Loucy (cell line): ENCODE measurements at regions not wholly inside any gene's neighbourhood (a gene's known extent, or its start where the extent isn't known, plus 50 kb on each side); places are given as distances from the start of the nearest gene placed in this dataset.
"Not testable (repeated sequence)": the region's sequence is repeated elsewhere in the genome, so short reads cannot be mapped to it uniquely, and the experiment has no call there.

Experiments used
- H2AFZ ChIP-seq: fragments of 200-600 bp; sonication (generic); 2 replicates; pipeline ENCODE4 v1.6.0; 2016; ENCODE audit warnings: antibody characterized with exemption, mild to moderate bottlenecking, low read length, moderate library complexity
- H3F3A ChIP-seq: fragments of 200-600 bp; 2 replicates; pipeline ENCODE4 v1.6.0; 2016; ENCODE audit warnings: antibody characterized with exemption, low read depth, mild to moderate bottlenecking
- H3K27me3 ChIP-seq: fragments of 200-600 bp; sonication (generic); 2 replicates; pipeline ENCODE4 v1.6.1; 2014; ENCODE audit warnings: low read length, mild to moderate bottlenecking; ENCODE audit not compliant: insufficient read depth, poor library complexity, severe bottlenecking
- H3K36me3 ChIP-seq: fragments of 200-600 bp; sonication (generic); 2 replicates; pipeline ENCODE4 v1.6.1; 2016; ENCODE audit warnings: low read length; ENCODE audit not compliant: insufficient read depth
- H3K4me1 ChIP-seq: fragments of 200-600 bp; sonication (generic); 2 replicates; pipeline ENCODE4 v1.5.1; 2014; ENCODE audit warnings: low read length, mild to moderate bottlenecking; ENCODE audit not compliant: insufficient read depth, poor library complexity, severe bottlenecking
- H3K4me2 ChIP-seq: fragments of 200-600 bp; sonication (generic); 2 replicates; pipeline ENCODE4 v1.6.0; 2014; ENCODE audit warnings: antibody characterized with exemption, low read length, low read depth, mild to moderate bottlenecking; ENCODE audit not compliant: poor library complexity, severe bottlenecking
- H3K4me3 ChIP-seq: fragments of 200-600 bp; sonication (generic); 2 replicates; pipeline ENCODE4 v1.5.1; 2014; ENCODE audit warnings: low read length, mild to moderate bottlenecking, mixed read lengths; ENCODE audit not compliant: poor library complexity, severe bottlenecking
- H3K79me2 ChIP-seq: fragments of 200-600 bp; sonication (generic); 2 replicates; pipeline ENCODE4 v1.6.1; 2014; ENCODE audit warnings: low read length; ENCODE audit not compliant: insufficient read depth
- H3K9ac ChIP-seq: fragments of 200-600 bp; sonication (generic); 2 replicates; pipeline ENCODE4 v1.6.0; 2014; ENCODE audit warnings: mild to moderate bottlenecking, low read depth, low read length, moderate library complexity; ENCODE audit not compliant: poor library complexity, severe bottlenecking
- H3K9me2 ChIP-seq: fragments of 200-600 bp; sonication (generic); replicated peaks from 2 replicates; pipeline ENCODE4 v1.6.1; 2016; ENCODE audit warnings: low read depth, low read length, mixed read lengths
- H3K9me3 ChIP-seq: fragments of 200-600 bp; sonication (generic); 2 replicates; pipeline ENCODE4 v1.6.1; 2014; ENCODE audit warnings: mild to moderate bottlenecking, antibody characterized with exemption, low read length, low read depth; ENCODE audit not compliant: insufficient read depth
- H4K20me1 ChIP-seq: fragments of 200-600 bp; sonication (generic); 2 replicates; pipeline ENCODE4 v1.6.0; 2014; ENCODE audit warnings: antibody characterized with exemption, low read length, mild to moderate bottlenecking; ENCODE audit not compliant: insufficient read depth, poor library complexity, severe bottlenecking
- CTCF ChIP-seq: fragments of 200-600 bp; sonication (generic); conservative IDR thresholded peaks from 2 replicates; pipeline ENCODE4 v1.5.1; 2014; ENCODE audit warnings: mild to moderate bottlenecking, antibody characterized with exemption, low read length
- EZH2phosphoT487 ChIP-seq: fragments of 200-600 bp; IDR thresholded peaks from 2 replicates; pipeline ENCODE4 v1.6.1; 2018; ENCODE audit warnings: antibody characterized with exemption, mild to moderate bottlenecking, moderate library complexity, borderline replicate concordance

DNA sequence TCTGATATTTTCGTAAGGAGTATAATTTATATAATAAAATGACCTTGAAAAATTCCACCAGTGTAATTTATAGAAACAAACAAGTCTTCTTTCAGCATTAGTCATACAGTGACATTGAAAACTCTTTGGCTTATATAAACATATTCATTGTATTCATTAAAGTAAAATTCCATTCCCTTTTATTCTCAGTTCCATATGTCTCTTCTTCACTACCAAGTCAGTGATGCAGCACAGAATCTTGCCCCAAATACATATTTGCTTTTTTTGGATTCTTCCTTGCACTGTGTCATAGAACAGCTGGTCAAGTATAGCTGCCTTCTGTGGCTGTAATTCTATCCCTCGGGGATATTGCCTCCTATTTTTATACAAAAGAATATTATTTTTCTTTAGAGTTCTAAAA is 884.5 kb upstream of the POT1 start:
- Histone ChIP-seq H3K36me3 (no peaks in the 10 kb centered on the region), H3K9me3 (no peaks in the 10 kb centered on the region), H3K4me1 (no peaks in the 10 kb centered on the region), H3K4me3 (no peak overlapping the region), H3K9ac (no peak overlapping the region), H3F3A (no peaks in the 10 kb centered on the region), H4K20me1 (no peaks in the 10 kb centered on the region), H3K27me3 (no peaks in the 10 kb centered on the region), H2AFZ (no peak overlapping the region), H3K9me2 (no peaks in the 10 kb centered on the region), H3K4me2 (no peak overlapping the region), H3K79me2 (no peaks in the 10 kb centered on the region)
- TF ChIP-seq CTCF, result no peak
- no peak for TF ChIP-seq EZH2phosphoT487

- H3K27me3 ChIP-seq, H4K20me1 ChIP-seq, H3F3A ChIP-seq, H3K9ac ChIP-seq, H3K4me1 ChIP-seq, H3K9me3 ChIP-seq, H2AFZ ChIP-seq, H3K9me2 ChIP-seq, H3K79me2 ChIP-seq, H3K4me2 ChIP-seq, H3K36me3 ChIP-seq, H3K4me3 ChIP-seq: not testable (repeated sequence)
Observed at GRCh38 chr7:125806491-125806890, 876.9 kb upstream of the POT1 start.

DNA sequence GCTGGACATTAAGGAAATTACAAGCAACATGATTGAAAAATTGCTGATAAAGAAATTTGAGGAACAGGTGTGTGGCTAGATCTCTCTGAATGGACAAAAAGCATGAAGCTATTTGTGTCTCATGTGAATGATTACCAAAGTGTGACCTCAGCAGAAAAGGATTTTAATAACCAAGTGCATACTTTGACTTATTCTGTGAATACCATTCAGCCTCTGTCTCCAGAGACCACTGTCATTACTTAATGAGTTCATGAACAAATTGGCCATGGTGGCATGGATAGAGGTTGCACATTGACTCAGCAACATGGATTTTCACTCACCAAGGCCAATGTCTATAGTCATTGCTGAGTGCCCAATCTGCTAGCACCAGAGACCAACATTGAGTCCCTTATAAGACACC is 874.6 kb upstream of the POT1 start:
- H3K79me2 ChIP-seq, result no peaks in the 10 kb centered on the region
- no peaks in the 10 kb centered on the region for H4K20me1 ChIP-seq
- H3F3A ChIP-seq, result no peaks in the 10 kb centered on the region
- no peaks in the 10 kb centered on the region for H3K4me1 ChIP-seq
- H3K4me3 ChIP-seq, result no peak overlapping the region
- no peaks in the 10 kb centered on the region for H3K9me3 ChIP-seq
- H3K9me2 ChIP-seq, result no peaks in the 10 kb centered on the region
- H3K27me3 ChIP-seq, result no peaks in the 10 kb centered on the region
- H2AFZ ChIP-seq, result no peak overlapping the region
- no peaks in the 10 kb centered on the region for H3K36me3 ChIP-seq
- no peak overlapping the region for H3K4me2 ChIP-seq
- TF ChIP-seq EZH2phosphoT487, result no peak
- no peak for TF ChIP-seq CTCF
- no peak overlapping the region for H3K9ac ChIP-seq

DNA sequence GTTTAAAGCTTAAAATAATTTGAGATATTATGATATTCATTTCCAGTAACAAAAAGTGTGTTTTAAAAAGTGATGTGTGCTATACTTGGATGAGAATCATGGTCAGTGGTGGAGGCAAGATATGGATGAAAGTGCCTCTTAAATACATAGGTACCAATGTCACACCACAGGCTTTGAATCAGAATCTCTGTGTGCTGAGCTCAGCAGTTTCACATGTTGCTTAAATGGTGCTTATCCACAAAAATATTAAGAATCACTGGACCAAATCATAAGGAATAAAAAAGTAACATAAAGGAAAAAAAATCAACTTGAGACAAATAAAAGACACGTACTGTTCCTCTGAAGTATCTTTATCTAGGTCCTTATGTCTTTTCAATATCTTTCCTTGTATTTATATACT is 850.5 kb upstream of the POT1 start:
- H4K20me1 ChIP-seq, result no peaks in the 10 kb centered on the region
- H3K36me3 ChIP-seq, result no peaks in the 10 kb centered on the region
- no peaks in the 10 kb centered on the region for H3K9me2 ChIP-seq
- no peaks in the 10 kb centered on the region for H3F3A ChIP-seq
- H2AFZ ChIP-seq, result no peak overlapping the region
- TF ChIP-seq EZH2phosphoT487, result no peak
- TF ChIP-seq CTCF, result no peak
- no peak overlapping the region for H3K4me3 ChIP-seq
- no peaks in the 10 kb centered on the region for H3K79me2 ChIP-seq
- H3K9me3 ChIP-seq, result no peaks in the 10 kb centered on the region
- H3K27me3 ChIP-seq, result no peaks in the 10 kb centered on the region
- no peaks in the 10 kb centered on the region for H3K4me1 ChIP-seq
- H3K4me2 ChIP-seq, result no peak overlapping the region
- no peak overlapping the region for H3K9ac ChIP-seq
